HEK293 (cell line): ENCODE measurements at regions not wholly inside any gene's neighbourhood (a gene's known extent, or its start where the extent isn't known, plus 50 kb on each side); places are given as distances from the start of the nearest gene placed in this dataset.

ENCODE experiments used
- CTCF ChIA-PET: fragments of 350-600 bp; formaldehyde crosslinking; extraction: SDS; loops from one replicate; lab custom pipeline; 2021; ENCODE audit warnings: antibody characterized with exemption; lab: Yijun Ruan, JAX
- POLR2A ChIA-PET: fragments of 300-600 bp; formaldehyde crosslinking; extraction: SDS; loops from one replicate; lab custom pipeline; 2020; ENCODE audit warnings: antibody characterized with exemption, inconsistent platforms; lab: Yijun Ruan, JAX
- H3K27ac ChIP-seq: fragments of 200-500 bp; sonication (Bioruptor generic); 2 replicates; pipeline ENCODE4 v1.5.1; 2014; ENCODE audit warnings: low read depth, low read length, control low read depth, inconsistent platforms; ENCODE audit errors: extremely low read depth
- H3K36me3 ChIP-seq, 2 experiments: fragments of 200-500 bp in 1 of 2; sonication (Bioruptor generic) in 1 of 2; 1 replicate in 1 of 2; 2 replicates in 1 of 2; pipeline ENCODE4 v1.5.1; 2014 to 2017; ENCODE audit warnings: inconsistent platforms in 2 of 2, low read length in 2 of 2; ENCODE audit not compliant: control insufficient read depth in 2 of 2, insufficient read depth in 1 of 2
- H3K4me1 ChIP-seq: fragments of 200-500 bp; sonication (Bioruptor generic); 2 replicates; pipeline ENCODE4 v1.5.1; 2014; ENCODE audit warnings: mild to moderate bottlenecking, low read length, inconsistent platforms; ENCODE audit not compliant: control insufficient read depth, insufficient read depth
- H3K4me3 ChIP-seq: 2 replicates; pipeline ENCODE4 v1.5.1; 2011; ENCODE audit warnings: low read depth, mild to moderate bottlenecking, control low read depth, low read length, moderate library complexity
- H3K9me3 ChIP-seq: fragments of 200-500 bp; sonication (Bioruptor generic); 2 replicates; pipeline ENCODE4 v1.5.1; 2014; ENCODE audit warnings: low read depth, low read length, inconsistent platforms; ENCODE audit not compliant: control insufficient read depth, insufficient read depth
- ELK4 ChIP-seq: IDR thresholded peaks from 2 replicates; pipeline ENCODE4 v1.6.1; 2011; ENCODE audit warnings: mild to moderate bottlenecking, low read depth, low read length, borderline replicate concordance
- PBX3 ChIP-seq: sonication (generic); formaldehyde crosslinking; IDR thresholded peaks from 2 replicates; pipeline ENCODE4 v1.8.1; 2022; ENCODE audit warnings: mild to moderate bottlenecking, moderate library complexity, missing genetic modification reagents
- SETDB1 ChIP-seq: IDR thresholded peaks from one replicate; pipeline ENCODE4 v1.6.1; 2017; ENCODE audit warnings: mild to moderate bottlenecking, low read length, moderate library complexity, mixed read lengths; ENCODE audit not compliant: insufficient read length
- TSHZ1 ChIP-seq: fragments of 450-650 bp; formaldehyde crosslinking; IDR thresholded peaks from 2 replicates; pipeline ENCODE4 v1.5.1; 2016; ENCODE audit warnings: missing biosample characterization, missing genetic modification characterization, borderline replicate concordance
- ZBTB1 ChIP-seq: fragments of 450-650 bp; formaldehyde crosslinking; IDR thresholded peaks from 2 replicates; pipeline ENCODE4 v1.5.1; 2016; ENCODE audit warnings: missing biosample characterization, missing genetic modification characterization
- ZBTB11 ChIP-seq: fragments of 450-650 bp; formaldehyde crosslinking; conservative IDR thresholded peaks from 2 replicates; pipeline ENCODE4 v1.5.1; 2016; ENCODE audit warnings: low read depth, missing biosample characterization, missing genetic modification characterization
- ZBTB17 ChIP-seq: fragments of 450-650 bp; formaldehyde crosslinking; IDR thresholded peaks from 2 replicates; pipeline ENCODE4 v1.5.1; 2016; ENCODE audit warnings: missing biosample characterization, missing genetic modification characterization
- ZNF132 ChIP-seq: fragments of 450-650 bp; formaldehyde crosslinking; IDR thresholded peaks from 2 replicates; pipeline ENCODE4 v1.5.1; 2017; ENCODE audit warnings: missing biosample characterization, missing genetic modification characterization, borderline replicate concordance
- ZNF133 ChIP-seq: fragments of 450-650 bp; formaldehyde crosslinking; IDR thresholded peaks from 2 replicates; pipeline ENCODE4 v1.5.1; 2016; ENCODE audit warnings: missing biosample characterization, missing genetic modification characterization
- ZNF335 ChIP-seq: fragments of 450-650 bp; formaldehyde crosslinking; conservative IDR thresholded peaks from 2 replicates; pipeline ENCODE4 v1.5.1; 2016; ENCODE audit warnings: missing biosample characterization, missing genetic modification characterization
- ZNF488 ChIP-seq: fragments of 450-650 bp; formaldehyde crosslinking; IDR thresholded peaks from 2 replicates; pipeline ENCODE4 v1.5.1; 2016; ENCODE audit warnings: missing biosample characterization, missing genetic modification characterization
- ZNF514 ChIP-seq: fragments of 450-650 bp; formaldehyde crosslinking; IDR thresholded peaks from 2 replicates; pipeline ENCODE4 v1.5.1; 2016; ENCODE audit warnings: missing biosample characterization, missing genetic modification characterization
- ZNF585B ChIP-seq: fragments of 450-650 bp; formaldehyde crosslinking; IDR thresholded peaks from 2 replicates; pipeline ENCODE4 v1.5.1; 2016; ENCODE audit warnings: missing biosample characterization, missing genetic modification characterization

- POLR2A ChIA-PET = no interaction called here
Observed at GRCh38 chr2:200138391-200139124, 167.9 kb upstream of the SPATS2L start.

GRCh38 chr2:200144571-200144970, 161.9 kb upstream of the SPATS2L start:
- Histone ChIP-seq H3K27ac (no peak overlapping the region), H3K9me3 (no peaks in the 10 kb centered on the region), H3K36me3 (no peaks in the 10 kb centered on the region), H3K4me1 (no peaks in the 10 kb centered on the region), H3K4me3 (no peak overlapping the region)
- ChIA-PET POLR2A (no interaction called here), CTCF (no interaction called here)
- TF ChIP-seq ZBTB1 = no peak
- no peak for TF ChIP-seq ZNF133
- TF ChIP-seq SETDB1 = peak; percentile 51
- TF ChIP-seq ZNF585B (tag by site-specific recombination) = peak; percentile 78

More at GRCh38 chr2:200138391-200139124, 167.9 kb upstream of the SPATS2L start:
- Histone ChIP-seq H3K27ac (no peak overlapping the region), H3K36me3 (no peaks in the 10 kb centered on the region), H3K4me1 (no peaks in the 10 kb centered on the region), H3K4me3 (no peak overlapping the region), H3K9me3 (no peaks in the 10 kb centered on the region)
- CTCF ChIA-PET = interaction anchor here (1.5 kb wide), 1 partner anchor 153 kb away, joined by 3 read pairs; no protein-coding TSS in a partner anchor
- TF ChIP-seq PBX3 (CRISPR knock-in tag) = no peak
- no peak for TF ChIP-seq ZNF132 (tag by site-specific recombination)
- TF ChIP-seq ZNF514 (tag by site-specific recombination) = no peak
- TF ChIP-seq ZBTB11 (tag by site-specific recombination) = no peak

GRCh38 chr2:200146501-200146900, 160.0 kb upstream of the SPATS2L start:
- H3K27ac ChIP-seq = no peak overlapping the region
- H3K36me3 ChIP-seq = no peaks in the 10 kb centered on the region
- POLR2A ChIA-PET = no interaction called here
- no peak overlapping the region for H3K4me3 ChIP-seq
- no peaks in the 10 kb centered on the region for H3K9me3 ChIP-seq
- no peaks in the 10 kb centered on the region for H3K4me1 ChIP-seq
- TF ChIP-seq ZNF488 (tag by site-specific recombination) = no peak
- TF ChIP-seq ZNF335 = no peak
- TF ChIP-seq ZBTB17 (tag by site-specific recombination) = no peak
- CTCF ChIA-PET = no interaction called here

- Histone ChIP-seq H3K4me3 (no peak overlapping the region), H3K4me1 (no peaks in the 10 kb centered on the region), H3K9me3 (no peaks in the 10 kb centered on the region), H3K27ac (no peak overlapping the region), H3K36me3 (no peaks in the 10 kb centered on the region)
- TF ChIP-seq ELK4 = no peak
- no peak for TF ChIP-seq TSHZ1 (tag by site-specific recombination)
- CTCF ChIA-PET = no interaction called here
- POLR2A ChIA-PET = no interaction called here
Observed at GRCh38 chr2:200147371-200147770, 159.1 kb upstream of the SPATS2L start.
